HFF-Myc (cell line): ENCODE measurements at regions not wholly inside any gene's neighbourhood (a gene's known extent, or its start where the extent isn't known, plus 50 kb on each side); places are given as distances from the start of the nearest gene placed in this dataset.
A peak's percentile ranks its signal among the peaks of the same experiment; 100 is the strongest.

Experiments used
- DNase-seq: peaks from one replicate; pipeline ENCODE4 v3.0.0-alpha.2; 2011; ENCODE audit warnings: low read depth; ENCODE audit errors: extremely low read depth
- H3K4me3 ChIP-seq: replicated peaks from 2 replicates; pipeline ENCODE4 v1.5.1; 2011; ENCODE audit warnings: low read depth, mild to moderate bottlenecking, control low read depth, low read length
- TF ChIP-seq, protein P1 (sequence below): IDR thresholded peaks from 2 replicates; pipeline ENCODE4 v1.5.1; 2012; ENCODE audit warnings: mild to moderate bottlenecking, low read depth, low read length, control low read depth; ENCODE audit errors: missing control alignments

DNA sequence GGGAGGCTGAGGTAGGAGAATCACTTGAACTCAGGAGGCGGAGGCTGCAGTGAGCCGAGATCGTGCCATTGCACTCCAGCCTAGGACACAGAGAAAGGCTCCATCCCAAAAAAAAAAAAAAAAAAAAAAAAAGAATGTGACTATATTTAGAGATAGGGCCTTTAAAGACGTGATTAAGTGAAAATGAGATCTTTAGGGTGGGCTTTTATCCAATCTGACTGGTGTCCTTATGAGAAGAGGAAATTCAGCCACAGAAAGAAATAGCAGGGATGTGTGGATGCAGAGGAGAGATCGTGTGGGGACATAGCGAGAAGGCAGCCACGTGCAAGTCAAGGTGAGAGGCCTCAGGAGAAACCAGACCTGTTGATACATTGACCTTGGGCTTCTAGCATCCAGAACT lies 69.9 kb upstream of the ACSL3 start:
- DNase-seq, result no peak
- TF ChIP-seq, protein P1, sequence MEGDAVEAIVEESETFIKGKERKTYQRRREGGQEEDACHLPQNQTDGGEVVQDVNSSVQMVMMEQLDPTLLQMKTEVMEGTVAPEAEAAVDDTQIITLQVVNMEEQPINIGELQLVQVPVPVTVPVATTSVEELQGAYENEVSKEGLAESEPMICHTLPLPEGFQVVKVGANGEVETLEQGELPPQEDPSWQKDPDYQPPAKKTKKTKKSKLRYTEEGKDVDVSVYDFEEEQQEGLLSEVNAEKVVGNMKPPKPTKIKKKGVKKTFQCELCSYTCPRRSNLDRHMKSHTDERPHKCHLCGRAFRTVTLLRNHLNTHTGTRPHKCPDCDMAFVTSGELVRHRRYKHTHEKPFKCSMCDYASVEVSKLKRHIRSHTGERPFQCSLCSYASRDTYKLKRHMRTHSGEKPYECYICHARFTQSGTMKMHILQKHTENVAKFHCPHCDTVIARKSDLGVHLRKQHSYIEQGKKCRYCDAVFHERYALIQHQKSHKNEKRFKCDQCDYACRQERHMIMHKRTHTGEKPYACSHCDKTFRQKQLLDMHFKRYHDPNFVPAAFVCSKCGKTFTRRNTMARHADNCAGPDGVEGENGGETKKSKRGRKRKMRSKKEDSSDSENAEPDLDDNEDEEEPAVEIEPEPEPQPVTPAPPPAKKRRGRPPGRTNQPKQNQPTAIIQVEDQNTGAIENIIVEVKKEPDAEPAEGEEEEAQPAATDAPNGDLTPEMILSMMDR, result no peak
- H3K4me3 ChIP-seq, result no peak overlapping the region

DNA sequence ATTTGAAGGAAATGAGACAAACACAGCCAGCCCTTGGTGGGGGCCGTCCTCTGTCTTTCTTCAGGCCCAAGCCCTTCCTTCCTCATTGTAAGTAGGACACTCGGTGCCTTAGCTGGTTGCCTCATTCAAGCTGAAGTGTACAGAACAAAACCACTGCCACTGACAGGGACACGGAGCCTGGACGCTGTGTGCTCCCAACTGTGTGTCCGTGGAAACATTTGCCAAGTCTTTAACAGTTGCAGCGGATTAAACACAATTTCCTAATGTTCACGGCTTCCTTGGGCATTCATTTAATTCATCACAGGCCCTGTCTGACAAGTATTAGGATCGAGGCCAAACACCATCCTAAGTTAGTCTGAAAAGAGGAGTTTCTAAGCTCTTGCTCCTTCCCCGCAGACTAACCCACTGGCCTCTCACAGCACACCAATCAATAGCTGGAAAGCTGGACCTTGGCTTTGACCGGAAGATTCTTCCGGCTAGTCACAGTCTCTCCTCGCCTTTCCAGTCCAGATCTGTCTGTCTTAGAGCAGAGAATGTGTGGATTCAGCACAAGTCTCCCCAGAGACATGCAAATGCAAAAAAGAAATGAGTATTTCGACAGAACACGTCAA lies 68.7 kb upstream of the ACSL3 start:
- no peak for DNase-seq
- H3K4me3 ChIP-seq, result no peak overlapping the region
- TF ChIP-seq, protein P1, result no peak

DNA sequence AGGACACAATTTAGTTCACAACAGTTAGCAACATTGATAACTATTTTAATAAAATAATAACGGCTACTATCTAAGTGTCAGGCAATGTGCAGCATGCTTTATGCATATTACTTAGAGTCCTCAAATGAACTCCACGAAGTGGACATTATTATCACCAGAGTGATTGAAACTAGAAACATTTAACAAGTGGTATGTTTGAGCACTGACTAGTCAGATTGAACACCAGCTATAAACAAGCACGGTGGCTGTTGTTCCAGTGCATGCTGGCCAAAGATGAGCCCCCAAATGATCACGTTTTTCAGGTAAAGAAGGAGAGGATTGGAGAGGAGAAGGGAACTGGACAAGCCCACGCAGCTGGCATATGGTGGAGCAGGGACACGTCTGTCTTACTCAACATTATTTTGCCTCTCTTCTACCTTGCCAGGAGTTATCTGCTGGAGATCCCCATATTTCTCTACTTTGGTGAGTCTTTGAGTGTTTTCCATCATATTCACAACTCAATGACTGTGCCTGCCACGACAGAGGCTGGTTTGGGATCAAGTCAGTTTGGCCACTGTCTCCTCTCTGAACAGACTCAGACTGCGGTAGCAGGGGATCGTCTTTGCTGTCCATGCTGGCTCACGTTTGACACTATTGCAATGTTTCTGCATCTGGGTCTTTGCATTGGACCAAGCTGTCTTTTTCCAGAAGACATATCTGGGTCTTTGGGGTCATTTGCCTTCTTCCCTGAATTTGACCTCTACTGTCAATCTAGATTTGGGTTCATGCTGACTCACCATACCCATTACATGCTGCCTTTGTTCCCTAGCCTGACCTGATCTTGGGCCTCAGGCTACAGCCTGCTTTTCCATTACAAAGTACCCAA lies 66.0 kb upstream of the ACSL3 start:
- no peak overlapping the region for H3K4me3 ChIP-seq
- DNase-seq, result no peak
- TF ChIP-seq, protein P1, result no peak

- TF ChIP-seq, protein P1, result no peak
- no peak overlapping the region for H3K4me3 ChIP-seq
- DNase-seq, result no peak
These were observed 65.1 kb upstream of the ACSL3 start for GRCh38 chr2:222795450-222796357.

GRCh38 chr2:222796413-222797103 lies 64.3 kb upstream of the ACSL3 start:
- TF ChIP-seq, protein P1, result no peak
- no peak overlapping the region for H3K4me3 ChIP-seq
- peak; percentile 17 for DNase-seq

DNA sequence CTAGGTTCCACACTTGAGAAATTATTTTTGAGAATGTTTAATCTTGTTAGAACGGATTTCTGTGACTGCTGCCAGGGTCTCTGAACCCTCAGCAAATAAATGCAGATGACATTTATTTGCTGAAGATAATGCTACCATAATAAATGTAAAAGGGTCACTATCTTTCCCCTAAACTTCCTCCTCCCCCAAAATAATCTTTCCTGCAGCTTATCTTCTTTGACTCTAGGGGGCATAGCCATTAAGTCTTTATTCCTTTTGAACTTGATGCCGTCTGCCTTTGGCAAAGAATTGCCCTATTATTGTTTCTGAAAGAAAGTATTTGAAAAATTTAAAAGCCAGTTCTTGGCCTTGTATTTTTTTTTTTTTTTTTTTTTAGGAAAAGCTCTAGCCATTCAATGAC lies 63.6 kb upstream of the ACSL3 start:
- TF ChIP-seq, protein P1, result peak; percentile 46
- no peak overlapping the region for H3K4me3 ChIP-seq
- no peak for DNase-seq
